ENCODE measurements at regions not wholly inside any gene's neighbourhood (a gene's known extent, or its start where the extent isn't known, plus 50 kb on each side); places are given as distances from the start of the nearest gene placed in this dataset.
"Not testable (repeated sequence)": the region's sequence is repeated elsewhere in the genome, so short reads cannot be mapped to it uniquely, and the experiment has no call there.

- DNase-seq, result no peak
Measured at GRCh38 chr4:116639070-116639577, 446.3 kb downstream of the TRAM1L1 start.

DNA sequence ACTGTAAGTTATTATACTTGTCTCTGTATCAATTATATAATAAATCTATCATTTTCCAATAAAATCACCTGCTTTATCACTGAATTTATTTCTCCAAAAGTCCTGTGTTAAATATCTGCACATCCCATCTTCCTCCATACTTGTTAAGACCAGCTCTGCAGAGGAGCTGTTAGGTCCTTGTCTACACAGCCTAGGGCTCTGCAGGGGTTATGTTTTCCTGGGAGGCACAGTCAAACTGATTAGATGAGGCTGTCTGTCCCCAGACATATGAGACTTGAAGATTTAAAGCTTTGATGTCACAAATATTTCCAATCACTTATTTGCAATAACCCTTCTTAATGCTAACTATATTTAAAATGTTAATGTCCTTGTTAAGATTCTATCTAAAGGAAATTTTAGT lies 446.8 kb downstream of the TRAM1L1 start:
- no peak for DNase-seq

GRCh38 chr4:116636917-116637316 lies 448.5 kb downstream of the TRAM1L1 start:
- DNase-seq, result no peak

- no peak for DNase-seq
Measured at GRCh38 chr4:116632269-116632668, 453.1 kb downstream of the TRAM1L1 start.

GRCh38 chr4:116628598-116628997 lies 456.8 kb downstream of the TRAM1L1 start:
- no peak for DNase-seq

- DNase-seq, result no peak
Measured at GRCh38 chr4:116627545-116627944, 457.8 kb downstream of the TRAM1L1 start.

GRCh38 chr4:116619508-116619907 lies 465.9 kb downstream of the TRAM1L1 start:
- DNase-seq, result not testable (repeated sequence)

GRCh38 chr4:116618638-116619037 lies 466.7 kb downstream of the TRAM1L1 start:
- DNase-seq, result no peak

DNA sequence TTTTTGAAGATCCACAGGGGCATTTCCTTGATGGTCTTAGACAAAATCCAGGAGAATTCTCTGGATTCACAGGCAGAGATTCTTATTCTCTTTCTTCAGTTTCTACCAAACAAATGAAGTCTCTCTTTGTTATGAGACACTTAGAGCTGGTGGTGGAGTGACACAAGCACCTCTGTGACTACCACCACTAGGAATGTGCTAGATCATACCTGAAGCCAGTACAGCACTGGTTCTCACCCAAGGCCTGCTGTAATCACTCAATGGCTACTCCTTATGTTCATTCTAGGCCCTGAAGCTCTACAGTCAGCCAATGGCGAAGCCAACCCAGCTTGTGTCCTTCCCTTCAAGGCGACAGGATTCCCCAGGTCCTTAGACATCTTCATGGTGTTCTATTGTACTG lies 482.3 kb downstream of the TRAM1L1 start:
- no peak for DNase-seq

- DNase-seq, result no peak
Measured at GRCh38 chr4:116599859-116600258, 485.5 kb downstream of the TRAM1L1 start.

- DNase-seq, result no peak
Measured at GRCh38 chr4:116598980-116599789, 486.2 kb downstream of the TRAM1L1 start.

DNA sequence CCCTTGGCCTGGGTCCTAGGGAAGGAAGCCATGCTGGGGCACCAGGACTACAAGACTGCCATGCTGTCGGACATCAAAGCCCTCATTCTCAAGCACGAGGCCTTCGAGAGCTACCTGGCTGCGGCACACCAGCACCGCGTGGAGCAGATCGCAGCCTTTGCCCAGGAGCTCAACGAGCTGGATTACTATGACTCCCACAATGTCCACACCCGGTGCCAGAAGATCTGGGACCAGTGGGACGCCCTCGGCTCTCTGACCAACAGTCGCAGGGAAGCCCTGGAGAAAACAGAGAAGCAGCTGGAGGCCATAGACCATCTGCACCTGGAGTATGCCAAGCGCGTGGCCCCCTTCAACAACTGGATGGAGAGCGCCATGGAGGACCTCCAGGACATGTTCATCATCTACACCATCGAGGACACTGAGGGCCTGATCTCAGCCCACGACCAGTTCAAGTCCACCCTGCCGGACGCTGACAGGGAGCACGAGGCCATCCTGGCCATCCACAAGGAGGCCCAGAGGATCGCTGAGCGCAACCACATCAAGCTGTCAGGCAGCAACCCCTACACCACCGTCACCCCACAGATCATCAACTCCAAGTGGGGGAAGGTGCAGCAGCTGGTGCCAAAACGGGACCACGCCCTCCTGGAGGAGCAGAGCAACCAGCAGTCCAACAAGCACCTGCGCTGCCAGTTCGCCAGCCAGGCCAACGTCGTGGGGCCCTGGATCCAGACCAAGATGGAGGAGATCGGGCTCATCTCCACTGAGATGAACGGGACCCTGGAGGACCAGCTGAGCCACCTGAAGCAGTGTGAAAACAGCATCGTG lies 487.0 kb downstream of the TRAM1L1 start:
- no peak for DNase-seq

- DNase-seq, result no peak
Measured at GRCh38 chr4:116590648-116591047, 494.7 kb downstream of the TRAM1L1 start.

DNA sequence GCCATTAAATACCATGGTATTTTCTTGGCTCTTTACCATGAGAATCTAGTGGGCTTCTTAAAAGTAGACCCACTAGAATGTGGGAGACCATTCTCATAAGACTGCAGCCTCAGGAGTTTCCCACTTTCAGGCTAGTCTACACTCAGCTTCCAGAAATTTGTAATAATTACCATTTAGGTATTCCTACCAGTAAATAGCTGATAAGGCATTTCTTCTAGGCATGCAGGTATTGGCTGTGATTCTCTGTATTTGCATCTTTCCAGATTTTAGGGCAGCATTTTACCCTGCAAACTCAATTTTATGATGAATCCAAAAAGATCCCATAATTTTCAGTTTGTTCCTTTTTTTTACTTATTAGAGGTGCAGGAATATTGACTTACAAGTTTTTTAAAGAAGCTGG lies 496.6 kb downstream of the TRAM1L1 start:
- no peak for DNase-seq

GRCh38 chr4:116585246-116585645 lies 500.1 kb downstream of the TRAM1L1 start:
- DNase-seq, result no peak

DNA sequence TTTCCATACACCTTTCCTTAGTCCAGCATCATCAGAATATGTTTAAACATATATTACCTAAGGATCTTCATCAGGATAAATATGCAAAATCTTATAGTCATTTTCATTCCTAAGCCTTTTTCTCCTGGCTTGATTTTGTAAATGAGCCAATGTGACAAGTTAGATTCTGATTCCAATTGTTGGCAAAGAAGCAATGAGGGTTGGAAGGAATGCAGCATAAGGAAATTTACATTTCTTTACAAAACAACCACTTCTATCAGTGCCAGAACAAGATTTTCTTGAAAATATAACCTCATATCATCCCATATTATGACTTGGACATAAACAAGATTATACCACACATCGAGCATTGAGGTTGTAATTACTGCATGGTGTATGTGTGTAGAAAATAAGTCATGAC lies 508.1 kb downstream of the TRAM1L1 start:
- no peak for DNase-seq

GRCh38 chr4:116573540-116573939 lies 511.8 kb downstream of the TRAM1L1 start:
- no peak for DNase-seq

GRCh38 chr4:116561768-116562167 lies 523.6 kb downstream of the TRAM1L1 start:
- DNase-seq, result no peak

DNA sequence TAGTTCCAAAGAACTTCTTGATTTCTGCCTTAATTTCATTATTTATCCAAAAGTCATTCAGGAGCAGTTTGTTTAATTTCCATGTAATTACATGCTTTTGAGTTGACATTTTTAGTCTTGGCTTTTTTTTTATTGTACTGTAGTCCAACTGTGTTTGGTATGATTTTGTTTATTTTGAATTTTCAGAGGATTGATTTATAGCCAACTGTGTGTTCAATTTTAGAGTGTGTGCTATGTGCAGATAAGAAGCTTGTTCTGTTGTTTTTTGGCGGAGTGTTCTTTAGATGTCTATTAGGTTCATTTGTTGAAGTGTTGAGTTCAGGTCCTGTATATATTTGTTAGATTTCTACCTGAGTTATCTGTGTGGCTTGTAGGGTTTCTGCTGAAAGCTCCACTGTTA lies 533.6 kb downstream of the TRAM1L1 start:
- no peak for DNase-seq

- DNase-seq, result no peak
Measured at GRCh38 chr4:116547632-116548031, 537.7 kb downstream of the TRAM1L1 start.

GRCh38 chr4:116546759-116547158 lies 538.6 kb downstream of the TRAM1L1 start:
- DNase-seq, result no peak

DNA sequence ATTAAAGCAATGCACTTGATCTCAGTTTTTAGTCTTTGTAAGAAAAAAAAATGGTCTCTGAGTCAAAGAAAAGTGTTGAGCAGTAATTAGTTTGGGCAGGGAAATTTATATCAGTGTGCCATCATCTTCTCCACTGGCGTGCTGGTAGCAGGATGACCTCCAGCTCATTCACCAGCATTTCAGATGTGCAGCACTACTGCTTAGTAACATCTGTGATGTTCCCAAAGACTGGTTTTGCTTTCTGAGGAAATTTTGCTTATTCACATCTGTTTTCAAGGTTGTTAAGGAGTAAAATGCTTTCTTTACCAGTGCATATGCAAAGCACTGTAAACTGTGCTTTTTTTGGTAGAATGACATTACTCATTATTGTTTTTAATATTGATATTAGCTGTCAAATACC lies 540.4 kb downstream of the TRAM1L1 start:
- DNase-seq, result no peak

DNA sequence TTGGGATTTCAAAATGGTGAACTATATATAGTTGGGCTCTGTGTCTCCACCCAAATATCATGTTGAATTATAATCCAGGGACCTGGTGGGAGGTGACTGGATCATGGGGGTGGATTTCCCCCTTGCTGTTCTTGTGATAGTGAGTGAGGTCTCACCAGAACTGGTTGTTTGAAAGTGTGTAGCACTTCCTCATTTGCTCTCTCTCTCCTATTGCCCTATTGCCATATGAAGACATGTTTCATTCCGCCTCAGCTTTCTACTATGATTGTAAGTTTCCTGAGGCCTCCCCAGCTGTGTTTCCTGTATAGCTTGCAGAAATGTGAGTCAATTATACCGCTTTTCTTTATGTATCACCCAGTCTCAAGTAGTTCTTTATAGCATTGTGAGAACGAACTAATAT lies 545.6 kb downstream of the TRAM1L1 start:
- no peak for DNase-seq

GRCh38 chr4:116537828-116538227 lies 547.5 kb downstream of the TRAM1L1 start:
- DNase-seq, result no peak

Data from hematopoietic multipotent progenitor cell treated with erythropoietin and hydrocortisone succinate and interleukin-3 and kit ligand, for 6 days (in vitro differentiated cells).